ENCODE measurements at regions not wholly inside any gene's neighbourhood (a gene's known extent, or its start where the extent isn't known, plus 50 kb on each side); places are given as distances from the start of the nearest gene placed in this dataset.

DNA sequence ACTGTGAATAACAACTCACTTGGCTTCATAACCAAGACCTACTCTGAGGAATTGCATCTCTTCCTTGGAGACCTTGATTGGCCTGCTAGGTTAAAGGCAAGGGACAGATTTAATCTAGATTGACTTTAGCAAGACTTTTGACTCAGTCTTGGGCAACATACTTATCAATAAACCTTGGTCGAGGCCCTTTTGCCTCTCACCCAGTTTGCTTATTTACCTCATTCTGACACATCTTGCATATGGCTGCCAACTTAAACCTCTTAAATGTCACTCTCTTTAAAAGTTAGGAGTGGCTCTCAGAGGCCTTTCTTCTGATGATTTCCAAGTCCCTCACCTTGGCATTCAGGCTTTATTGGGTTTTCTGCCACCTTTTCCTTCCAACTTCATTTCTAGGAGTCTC lies 124.5 kb downstream of the BAMBI start:
- TF ChIP-seq, protein P1, sequence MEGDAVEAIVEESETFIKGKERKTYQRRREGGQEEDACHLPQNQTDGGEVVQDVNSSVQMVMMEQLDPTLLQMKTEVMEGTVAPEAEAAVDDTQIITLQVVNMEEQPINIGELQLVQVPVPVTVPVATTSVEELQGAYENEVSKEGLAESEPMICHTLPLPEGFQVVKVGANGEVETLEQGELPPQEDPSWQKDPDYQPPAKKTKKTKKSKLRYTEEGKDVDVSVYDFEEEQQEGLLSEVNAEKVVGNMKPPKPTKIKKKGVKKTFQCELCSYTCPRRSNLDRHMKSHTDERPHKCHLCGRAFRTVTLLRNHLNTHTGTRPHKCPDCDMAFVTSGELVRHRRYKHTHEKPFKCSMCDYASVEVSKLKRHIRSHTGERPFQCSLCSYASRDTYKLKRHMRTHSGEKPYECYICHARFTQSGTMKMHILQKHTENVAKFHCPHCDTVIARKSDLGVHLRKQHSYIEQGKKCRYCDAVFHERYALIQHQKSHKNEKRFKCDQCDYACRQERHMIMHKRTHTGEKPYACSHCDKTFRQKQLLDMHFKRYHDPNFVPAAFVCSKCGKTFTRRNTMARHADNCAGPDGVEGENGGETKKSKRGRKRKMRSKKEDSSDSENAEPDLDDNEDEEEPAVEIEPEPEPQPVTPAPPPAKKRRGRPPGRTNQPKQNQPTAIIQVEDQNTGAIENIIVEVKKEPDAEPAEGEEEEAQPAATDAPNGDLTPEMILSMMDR (conservative IDR thresholded peaks at IDR 0.05; ENCODE audit: low read depth, low read length): no peak
- TF ChIP-seq EZH2 (IDR thresholded peaks at IDR 0.05; ENCODE audit: borderline replicate concordance, low read depth, low read length, poor library complexity, severe bottlenecking): no peak

Measured in A673 (cell line).